ENCODE measurements at regions not wholly inside any gene's neighbourhood (a gene's known extent, or its start where the extent isn't known, plus 50 kb on each side); places are given as distances from the start of the nearest gene placed in this dataset.

GRCh38 chr5:2634399-2635176 lies 116.9 kb downstream of the IRX2 start:
- POLR2A ChIA-PET: no interaction called here
- no peaks in the 10 kb centered on the region for H3K27me3 ChIP-seq (ENCODE audit: control insufficient read depth, insufficient read depth, low read length)
- H3K27ac ChIP-seq (ENCODE audit: low read depth, low read length): no peak overlapping the region
- H3K4me3 ChIP-seq (ENCODE audit: low read depth, low read length): no peak overlapping the region
- no peak for DNase-seq (ENCODE audit: low read depth, low spot score)
- CTCF ChIA-PET: no interaction called here
- H3K9me3 ChIP-seq (ENCODE audit: control insufficient read depth, insufficient read depth, low read length): peaks cover 59% of the 10 kb centered on the region
- no peak for TF ChIP-seq CTCF (IDR thresholded peaks at IDR 0.05; ENCODE audit: low read depth, low read length)

- peaks cover 57% of the 10 kb centered on the region for H3K9me3 ChIP-seq (ENCODE audit: control insufficient read depth, insufficient read depth, low read length)
- ChIA-PET POLR2A (no interaction called here), CTCF (no interaction called here)
- H3K27ac ChIP-seq (ENCODE audit: low read depth, low read length): no peak overlapping the region
- no peak for DNase-seq (ENCODE audit: low read depth, low spot score)
- no peaks in the 10 kb centered on the region for H3K27me3 ChIP-seq (ENCODE audit: control insufficient read depth, insufficient read depth, low read length)
- H3K4me3 ChIP-seq (ENCODE audit: low read depth, low read length): no peak overlapping the region
- TF ChIP-seq CTCF (IDR thresholded peaks at IDR 0.05; ENCODE audit: low read depth, low read length): no peak
Observed at GRCh38 chr5:2633992-2634391, 117.5 kb downstream of the IRX2 start.

GRCh38 chr5:2631758-2632157 lies 119.7 kb downstream of the IRX2 start:
- CTCF ChIA-PET: no interaction called here
- Histone ChIP-seq H3K27me3 (ENCODE audit: control insufficient read depth, insufficient read depth, low read length) (no peaks in the 10 kb centered on the region), H3K27ac (ENCODE audit: low read depth, low read length) (no peak overlapping the region), H3K4me3 (ENCODE audit: low read depth, low read length) (no peak overlapping the region), H3K9me3 (ENCODE audit: control insufficient read depth, insufficient read depth, low read length) (peaks cover 68% of the 10 kb centered on the region)
- no peak for DNase-seq (ENCODE audit: low read depth, low spot score)
- no peak for TF ChIP-seq CTCF (IDR thresholded peaks at IDR 0.05; ENCODE audit: low read depth, low read length)
- POLR2A ChIA-PET: no interaction called here

- DNase-seq (ENCODE audit: low read depth, low spot score): no peak
- POLR2A ChIA-PET: no interaction called here
- no peak for TF ChIP-seq CTCF (IDR thresholded peaks at IDR 0.05; ENCODE audit: low read depth, low read length)
- CTCF ChIA-PET: no interaction called here
- Histone ChIP-seq H3K27ac (ENCODE audit: low read depth, low read length) (no peak overlapping the region), H3K9me3 (ENCODE audit: control insufficient read depth, insufficient read depth, low read length) (peaks cover 55% of the 10 kb centered on the region), H3K27me3 (ENCODE audit: control insufficient read depth, insufficient read depth, low read length) (no peaks in the 10 kb centered on the region), H3K4me3 (ENCODE audit: low read depth, low read length) (no peak overlapping the region)
Observed at GRCh38 chr5:2629045-2629444, 122.4 kb downstream of the IRX2 start.

- ChIA-PET CTCF (no interaction called here), POLR2A (no interaction called here)
- no peak overlapping the region for H3K4me3 ChIP-seq (ENCODE audit: low read depth, low read length)
- DNase-seq (ENCODE audit: low read depth, low spot score): no peak
- no peak overlapping the region for H3K27ac ChIP-seq (ENCODE audit: low read depth, low read length)
- no peaks in the 10 kb centered on the region for H3K27me3 ChIP-seq (ENCODE audit: control insufficient read depth, insufficient read depth, low read length)
- peaks cover 44% of the 10 kb centered on the region for H3K9me3 ChIP-seq (ENCODE audit: control insufficient read depth, insufficient read depth, low read length)
- no peak for TF ChIP-seq CTCF (IDR thresholded peaks at IDR 0.05; ENCODE audit: low read depth, low read length)
Observed at GRCh38 chr5:2627867-2628266, 123.6 kb downstream of the IRX2 start.
